Panc1 (cell line): ENCODE measurements at regions not wholly inside any gene's neighbourhood (a gene's known extent, or its start where the extent isn't known, plus 50 kb on each side); places are given as distances from the start of the nearest gene placed in this dataset.

Experiments
- ATAC-seq: fragments of 200-7000 bp; cut with Tn5 transposase; 2 replicates; pipeline ENCODE4 v1.9.1; 2020; ENCODE audit warnings: mild to moderate bottlenecking, moderate library complexity
- BruUV-seq: library from RNA; stranded (reverse); fragments of 400-500 nt; replicated peaks from 2 replicates; lab custom pipeline; 2021; lab: Mats Ljungman, UMichigan
- CTCF ChIA-PET: fragments of 300-600 bp; sonication (Branson Sonifier 250); formaldehyde crosslinking; loops from one replicate; lab custom pipeline; 2022; ENCODE audit warnings: antibody characterized with exemption; lab: Charles Lee
- POLR2A ChIA-PET: fragments of 300-600 bp; sonication (Branson Sonifier 250); formaldehyde crosslinking; loops from one replicate; lab custom pipeline; 2022; ENCODE audit warnings: antibody characterized with exemption; lab: Charles Lee
- DNase-seq: peaks from one replicate; pipeline ENCODE4 v3.0.0-alpha.2; 2010; ENCODE audit warnings: low read depth, low spot score
- H3K27ac ChIP-seq: 2 replicates; pipeline ENCODE4 v1.5.1; 2011; ENCODE audit warnings: mild to moderate bottlenecking, low read length, inconsistent platforms
- H3K27me3 ChIP-seq: fragments of 200-500 bp; sonication (Bioruptor generic); 2 replicates; pipeline ENCODE4 v1.6.0; 2014; ENCODE audit warnings: low read length, inconsistent platforms; ENCODE audit not compliant: control insufficient read depth, insufficient read depth
- H3K36me3 ChIP-seq: fragments of 200-500 bp; sonication (Bioruptor generic); 2 replicates; pipeline ENCODE4 v1.5.1; 2014; ENCODE audit warnings: inconsistent platforms, mild to moderate bottlenecking, low read length, moderate library complexity; ENCODE audit not compliant: control insufficient read depth, insufficient read depth
- H3K4me1 ChIP-seq: 2 replicates; pipeline ENCODE4 v1.5.1; 2011; ENCODE audit warnings: inconsistent platforms, mild to moderate bottlenecking, low read length, moderate library complexity; ENCODE audit not compliant: control insufficient read depth, insufficient read depth
- H3K4me3 ChIP-seq, 2 experiments: 2 replicates each; pipeline ENCODE4 v1.5.1; 2011 to 2012; ENCODE audit warnings: low read depth in 2 of 2, low read length in 2 of 2, mild to moderate bottlenecking in 2 of 2, inconsistent platforms in 1 of 2, moderate library complexity in 1 of 2
- H3K9me3 ChIP-seq: fragments of 200-500 bp; sonication (Bioruptor generic); 2 replicates; pipeline ENCODE4 v1.5.1; 2014; ENCODE audit warnings: low read depth, mild to moderate bottlenecking, inconsistent platforms, low read length, moderate library complexity; ENCODE audit not compliant: control insufficient read depth, insufficient read depth
- POLR2AphosphoS5 ChIP-seq: IDR thresholded peaks from 2 replicates; pipeline ENCODE4 v1.6.1; 2012; ENCODE audit warnings: mild to moderate bottlenecking, low read depth, low read length, moderate library complexity
- SIN3A ChIP-seq: IDR thresholded peaks from 2 replicates; pipeline ENCODE4 v1.6.1; 2012; ENCODE audit warnings: low read depth, mild to moderate bottlenecking, low read length, moderate library complexity, borderline replicate concordance; ENCODE audit not compliant: insufficient read depth
- TCF7L2 ChIP-seq: IDR thresholded peaks from 2 replicates; pipeline ENCODE4 v1.6.1; 2011; ENCODE audit warnings: mild to moderate bottlenecking, low read depth, low read length, inconsistent platforms
- in situ Hi-C: cut with HindIII; loops from 2 replicates; pipeline ENCODE4 v1.10.0; 2016; ENCODE audit warnings: low sequenced_read_pairs, low pct_unique_long_range_greater_than_20kb
- intact Hi-C: fragments of 100-400 bp; cut with micrococcal nuclease; formaldehyde crosslinking; loops from one replicate; pipeline ENCODE4 v1.10.0; 2022; ENCODE audit not compliant: unreplicated experiment
- TF ChIP-seq, protein P1 (sequence below), 2 experiments: IDR thresholded peaks; 2 replicates each; pipeline ENCODE4 v1.6.1; 2011 to 2012; ENCODE audit warnings: low read depth in 2 of 2, control low read depth in 1 of 2, low read length in 1 of 2, mild to moderate bottlenecking in 1 of 2, moderate library complexity in 1 of 2; ENCODE audit not compliant: insufficient read depth in 1 of 2
- TF ChIP-seq, protein P2 (sequence below): fragments of 450-650 bp; IDR thresholded peaks from 2 replicates; pipeline ENCODE4 v1.5.1; 2017; ENCODE audit warnings: mild to moderate bottlenecking

DNA sequence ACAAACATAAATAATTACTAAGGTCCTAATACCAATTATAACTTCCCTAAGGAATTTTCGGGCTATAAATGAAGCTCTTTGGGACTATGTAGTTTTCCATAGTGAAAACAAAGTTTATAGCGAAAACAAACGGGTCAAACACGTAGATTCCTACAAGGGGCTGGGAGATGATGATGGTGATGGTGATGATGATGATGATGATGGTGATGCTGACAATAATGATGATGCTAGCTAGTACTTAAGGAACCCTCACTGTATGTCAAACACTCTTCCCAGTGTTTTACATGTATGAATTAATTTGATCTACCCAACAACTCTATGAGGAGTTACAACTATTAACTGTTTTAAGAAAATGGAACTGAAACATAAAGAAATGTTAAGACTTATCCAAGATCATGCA, 63.7 kb upstream of the PIK3R1 start:
- ATAC-seq (no peak), DNase-seq (no peak)
- H3K27ac ChIP-seq: no peak overlapping the region
- no peak overlapping the region for H3K4me3 ChIP-seq
- POLR2A ChIA-PET: no interaction called here
- no peaks in the 10 kb centered on the region for H3K36me3 ChIP-seq
- no peaks in the 10 kb centered on the region for H3K27me3 ChIP-seq
- TF ChIP-seq POLR2AphosphoS5 (no peak), TCF7L2 (no peak), SIN3A (no peak)
- TF ChIP-seq, protein P1, sequence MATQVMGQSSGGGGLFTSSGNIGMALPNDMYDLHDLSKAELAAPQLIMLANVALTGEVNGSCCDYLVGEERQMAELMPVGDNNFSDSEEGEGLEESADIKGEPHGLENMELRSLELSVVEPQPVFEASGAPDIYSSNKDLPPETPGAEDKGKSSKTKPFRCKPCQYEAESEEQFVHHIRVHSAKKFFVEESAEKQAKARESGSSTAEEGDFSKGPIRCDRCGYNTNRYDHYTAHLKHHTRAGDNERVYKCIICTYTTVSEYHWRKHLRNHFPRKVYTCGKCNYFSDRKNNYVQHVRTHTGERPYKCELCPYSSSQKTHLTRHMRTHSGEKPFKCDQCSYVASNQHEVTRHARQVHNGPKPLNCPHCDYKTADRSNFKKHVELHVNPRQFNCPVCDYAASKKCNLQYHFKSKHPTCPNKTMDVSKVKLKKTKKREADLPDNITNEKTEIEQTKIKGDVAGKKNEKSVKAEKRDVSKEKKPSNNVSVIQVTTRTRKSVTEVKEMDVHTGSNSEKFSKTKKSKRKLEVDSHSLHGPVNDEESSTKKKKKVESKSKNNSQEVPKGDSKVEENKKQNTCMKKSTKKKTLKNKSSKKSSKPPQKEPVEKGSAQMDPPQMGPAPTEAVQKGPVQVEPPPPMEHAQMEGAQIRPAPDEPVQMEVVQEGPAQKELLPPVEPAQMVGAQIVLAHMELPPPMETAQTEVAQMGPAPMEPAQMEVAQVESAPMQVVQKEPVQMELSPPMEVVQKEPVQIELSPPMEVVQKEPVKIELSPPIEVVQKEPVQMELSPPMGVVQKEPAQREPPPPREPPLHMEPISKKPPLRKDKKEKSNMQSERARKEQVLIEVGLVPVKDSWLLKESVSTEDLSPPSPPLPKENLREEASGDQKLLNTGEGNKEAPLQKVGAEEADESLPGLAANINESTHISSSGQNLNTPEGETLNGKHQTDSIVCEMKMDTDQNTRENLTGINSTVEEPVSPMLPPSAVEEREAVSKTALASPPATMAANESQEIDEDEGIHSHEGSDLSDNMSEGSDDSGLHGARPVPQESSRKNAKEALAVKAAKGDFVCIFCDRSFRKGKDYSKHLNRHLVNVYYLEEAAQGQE (IDR thresholded peaks at IDR 0.05; ENCODE audit: insufficient read depth in 1 of 2, low read depth in 2 of 2, low read length in 1 of 2): no peak
- intact Hi-C loops (no loop called here), in situ Hi-C loops (no loop called here)
- BruUV-seq: no TSS peak
- no peaks in the 10 kb centered on the region for H3K4me1 ChIP-seq
- CTCF ChIA-PET: no interaction called here
- H3K9me3 ChIP-seq: no peaks in the 10 kb centered on the region

DNA sequence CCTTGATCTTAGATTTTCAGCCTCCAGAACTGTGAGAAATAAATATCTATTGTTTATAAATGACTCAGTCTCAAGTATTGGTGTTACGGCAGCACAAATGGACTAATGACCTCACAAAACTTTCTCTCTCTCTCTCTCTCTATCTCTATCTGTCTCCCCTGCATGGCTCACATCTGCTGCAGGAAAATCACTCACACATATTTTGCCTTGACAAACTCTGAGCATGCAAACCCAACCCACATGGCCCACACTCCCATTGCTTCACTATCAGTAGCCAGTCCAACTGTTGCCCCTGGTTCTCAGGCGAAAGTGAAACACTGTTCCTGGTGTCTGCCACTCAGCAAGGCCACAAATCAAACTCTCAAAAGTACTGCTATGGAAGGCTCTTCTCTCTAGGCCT, 66.4 kb upstream of the PIK3R1 start:
- Histone ChIP-seq H3K36me3 (no peaks in the 10 kb centered on the region), H3K27me3 (no peaks in the 10 kb centered on the region), H3K4me1 (no peaks in the 10 kb centered on the region), H3K27ac (no peak overlapping the region), H3K4me3 (no peak overlapping the region), H3K9me3 (no peaks in the 10 kb centered on the region)
- in situ Hi-C loops (no loop called here), intact Hi-C loops (no loop called here)
- ATAC-seq (no peak), DNase-seq (no peak)
- POLR2A ChIA-PET: no interaction called here
- CTCF ChIA-PET: no interaction called here
- BruUV-seq: no TSS peak
- TF ChIP-seq, protein P2, sequence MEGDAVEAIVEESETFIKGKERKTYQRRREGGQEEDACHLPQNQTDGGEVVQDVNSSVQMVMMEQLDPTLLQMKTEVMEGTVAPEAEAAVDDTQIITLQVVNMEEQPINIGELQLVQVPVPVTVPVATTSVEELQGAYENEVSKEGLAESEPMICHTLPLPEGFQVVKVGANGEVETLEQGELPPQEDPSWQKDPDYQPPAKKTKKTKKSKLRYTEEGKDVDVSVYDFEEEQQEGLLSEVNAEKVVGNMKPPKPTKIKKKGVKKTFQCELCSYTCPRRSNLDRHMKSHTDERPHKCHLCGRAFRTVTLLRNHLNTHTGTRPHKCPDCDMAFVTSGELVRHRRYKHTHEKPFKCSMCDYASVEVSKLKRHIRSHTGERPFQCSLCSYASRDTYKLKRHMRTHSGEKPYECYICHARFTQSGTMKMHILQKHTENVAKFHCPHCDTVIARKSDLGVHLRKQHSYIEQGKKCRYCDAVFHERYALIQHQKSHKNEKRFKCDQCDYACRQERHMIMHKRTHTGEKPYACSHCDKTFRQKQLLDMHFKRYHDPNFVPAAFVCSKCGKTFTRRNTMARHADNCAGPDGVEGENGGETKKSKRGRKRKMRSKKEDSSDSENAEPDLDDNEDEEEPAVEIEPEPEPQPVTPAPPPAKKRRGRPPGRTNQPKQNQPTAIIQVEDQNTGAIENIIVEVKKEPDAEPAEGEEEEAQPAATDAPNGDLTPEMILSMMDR: no peak
- TF ChIP-seq TCF7L2 (no peak), POLR2AphosphoS5 (no peak), SIN3A (no peak)
- TF ChIP-seq, protein P1 (IDR thresholded peaks at IDR 0.05; ENCODE audit: insufficient read depth in 1 of 2, low read depth in 2 of 2, low read length in 1 of 2): no peak
